NCI-H146 treated with DMSO at 0.1 percent for 48 hours (cell line): ENCODE measurements at regions not wholly inside any gene's neighbourhood (a gene's known extent, or its start where the extent isn't known, plus 50 kb on each side); places are given as distances from the start of the nearest gene placed in this dataset.

Source experiments
- DNase-seq: peaks from one replicate; lab custom pipeline; 2025; ENCODE audit not compliant: unreplicated experiment; lab: John Stamatoyannopoulos, UW

- DNase-seq = no peak
Measured at GRCh38 chr1:14181191-14181795, 417.2 kb upstream of the KAZN start.

GRCh38 chr1:14182856-14183255 is 415.6 kb upstream of the KAZN start:
- no peak for DNase-seq

GRCh38 chr1:14183329-14183728 is 415.2 kb upstream of the KAZN start:
- no peak for DNase-seq

GRCh38 chr1:14184454-14184853 is 414.0 kb upstream of the KAZN start:
- no peak for DNase-seq

- no peak for DNase-seq
Measured at GRCh38 chr1:14189381-14189780, 409.1 kb upstream of the KAZN start.

- peak; percentile 0 for DNase-seq
Measured at GRCh38 chr1:14190508-14190907, 408.0 kb upstream of the KAZN start.

- no peak for DNase-seq
Measured at GRCh38 chr1:14194511-14194910, 404.0 kb upstream of the KAZN start.

GRCh38 chr1:14205066-14205465 is 393.4 kb upstream of the KAZN start:
- no peak for DNase-seq

GRCh38 chr1:14215151-14215550 is 383.3 kb upstream of the KAZN start:
- DNase-seq = no peak

- no peak for DNase-seq
Measured at GRCh38 chr1:14217384-14217783, 381.1 kb upstream of the KAZN start.

GRCh38 chr1:14220324-14220723 is 378.2 kb upstream of the KAZN start:
- no peak for DNase-seq

GRCh38 chr1:14220811-14221210 is 377.7 kb upstream of the KAZN start:
- no peak for DNase-seq

- DNase-seq = no peak
Measured at GRCh38 chr1:14222086-14222485, 376.4 kb upstream of the KAZN start.

GRCh38 chr1:14228677-14229076 is 369.8 kb upstream of the KAZN start:
- DNase-seq = no peak

- DNase-seq = no peak
Measured at GRCh38 chr1:14233510-14233909, 365.0 kb upstream of the KAZN start.

- DNase-seq = no peak
Measured at GRCh38 chr1:14236097-14236496, 362.4 kb upstream of the KAZN start.

- DNase-seq = no peak
Measured at GRCh38 chr1:14238472-14239307, 359.8 kb upstream of the KAZN start.

- DNase-seq = no peak
Measured at GRCh38 chr1:14240265-14240664, 358.2 kb upstream of the KAZN start.

GRCh38 chr1:14242123-14242522 is 356.4 kb upstream of the KAZN start:
- DNase-seq = no peak

- no peak for DNase-seq
Measured at GRCh38 chr1:14242870-14243269, 355.6 kb upstream of the KAZN start.

GRCh38 chr1:14245954-14246353 is 352.5 kb upstream of the KAZN start:
- no peak for DNase-seq

- no peak for DNase-seq
Measured at GRCh38 chr1:14246471-14246870, 352.0 kb upstream of the KAZN start.

- DNase-seq = no peak
Measured at GRCh38 chr1:14247666-14248065, 350.8 kb upstream of the KAZN start.
